Keratinocyte (primary cell): ENCODE measurements at regions not wholly inside any gene's neighbourhood (a gene's known extent, or its start where the extent isn't known, plus 50 kb on each side); places are given as distances from the start of the nearest gene placed in this dataset.

ENCODE experiments used
- CTCF ChIP-seq, 3 experiments: IDR thresholded peaks in 1 of 3; conservative IDR thresholded peaks in 1 of 3; optimal IDR thresholded peaks in 1 of 3; 2 replicates in 2 of 3; 3 replicates in 1 of 3; pipeline versions ENCODE3 to v1.5.1; 2011; ENCODE audit warnings: low read length in 3 of 3, mild to moderate bottlenecking in 3 of 3, moderate library complexity in 2 of 3, control low read depth in 1 of 3, inconsistent platforms in 1 of 3; ENCODE audit not compliant: insufficient read depth in 2 of 3; ENCODE audit errors: extremely low read depth in 1 of 3
- EZH2 ChIP-seq: IDR thresholded peaks from one replicate; pipeline ENCODE4 v1.6.1; 2012; ENCODE audit warnings: inconsistent platforms, mild to moderate bottlenecking, low read length, moderate library complexity

GRCh38 chr6:113694278-113695077 lies 162.7 kb upstream of the MARCKS start:
- no peak for TF ChIP-seq EZH2
- no peak for TF ChIP-seq CTCF (optimal IDR thresholded peaks at IDR 0.05 in 1 of 3, IDR thresholded peaks at IDR 0.05 in 1 of 3, conservative IDR thresholded peaks at IDR 0.05 in 1 of 3; ENCODE audit: extremely low read depth in 1 of 3, insufficient read depth in 2 of 3, low read length in 3 of 3)
